IMR-90 (cell line): ENCODE measurements at regions not wholly inside any gene's neighbourhood (a gene's known extent, or its start where the extent isn't known, plus 50 kb on each side); places are given as distances from the start of the nearest gene placed in this dataset.

Experiments
- ATAC-seq: fragments of 200-7000 bp; cut with Tn5 transposase; 2 replicates; pipeline ENCODE4 v1.9.1; 2020; ENCODE audit warnings: low read depth, mild to moderate bottlenecking, moderate library complexity
- BruUV-seq: library from RNA; stranded (reverse); fragments of 400-500 nt; replicated peaks from 2 replicates; lab custom pipeline; 2021; lab: Mats Ljungman, UMichigan
- CTCF ChIA-PET: fragments of 300-600 bp; formaldehyde crosslinking; extraction: SDS; loops from one replicate; lab custom pipeline; 2021; ENCODE audit warnings: antibody characterized with exemption; lab: Yijun Ruan, JAX
- POLR2A ChIA-PET: fragments of 300-600 bp; sonication (Branson Sonifier 250); formaldehyde crosslinking; loops from one replicate; lab custom pipeline; 2022; ENCODE audit warnings: antibody characterized with exemption; ENCODE audit not compliant: unreplicated experiment; lab: Charles Lee
- DNase-seq: peaks from one replicate; pipeline ENCODE4 v3.0.0; 2013
- H2AFZ ChIP-seq: replicated peaks from 2 replicates; pipeline ENCODE3; 2013; ENCODE audit warnings: low read length, mild to moderate bottlenecking; ENCODE audit not compliant: poor library complexity
- H2AK5ac ChIP-seq: 2 replicates; pipeline ENCODE4 v1.6.1; 2013; ENCODE audit warnings: low read depth, low read length, inconsistent platforms
- H2AK9ac ChIP-seq: replicated peaks from 2 replicates; pipeline ENCODE3; 2013; ENCODE audit warnings: mild to moderate bottlenecking, low read depth, low read length, moderate library complexity; ENCODE audit not compliant: poor library complexity
- H2BK120ac ChIP-seq: 2 replicates; pipeline ENCODE4 v1.6.1; 2013; ENCODE audit warnings: low read depth, low read length, inconsistent platforms
- H2BK15ac ChIP-seq: 3 replicates; pipeline ENCODE4 v1.6.1; 2013; ENCODE audit warnings: low read depth, low read length, inconsistent platforms
- H2BK20ac ChIP-seq: 2 replicates; pipeline ENCODE4 v1.6.1; 2013; ENCODE audit warnings: low read depth, mild to moderate bottlenecking, inconsistent platforms, low read length, moderate library complexity
- H2BK5ac ChIP-seq: 2 replicates; pipeline ENCODE4 v1.6.1; 2013; ENCODE audit warnings: mild to moderate bottlenecking, low read depth, low read length, inconsistent platforms; ENCODE audit not compliant: poor library complexity, severe bottlenecking
- H3K14ac ChIP-seq: replicated peaks from 2 replicates; pipeline ENCODE4 v1.6.1; 2013; ENCODE audit warnings: low read depth, low read length, inconsistent platforms
- H3K18ac ChIP-seq: 2 replicates; pipeline ENCODE4 v1.6.1; 2013; ENCODE audit warnings: low read depth, low read length, control low read depth
- H3K23ac ChIP-seq: 2 replicates; pipeline ENCODE4 v1.6.1; 2013; ENCODE audit warnings: low read depth, low read length, inconsistent platforms
- H3K27ac ChIP-seq: 2 replicates; pipeline ENCODE4 v1.5.1; 2013; ENCODE audit warnings: mild to moderate bottlenecking, control low read depth, low read length; ENCODE audit not compliant: insufficient read depth
- H3K27me3 ChIP-seq: 2 replicates; pipeline ENCODE4 v1.6.1; 2013; ENCODE audit warnings: low read length; ENCODE audit not compliant: control insufficient read depth, insufficient read depth
- H3K36me3 ChIP-seq: 2 replicates; pipeline ENCODE4 v1.6.1; 2013; ENCODE audit warnings: low read length, mixed read lengths; ENCODE audit not compliant: control insufficient read depth, insufficient read depth
- H3K4ac ChIP-seq: 2 replicates; pipeline ENCODE4 v1.6.1; 2013; ENCODE audit warnings: low read depth, low read length, inconsistent platforms
- H3K4me1 ChIP-seq: 2 replicates; pipeline ENCODE4 v1.6.1; 2013; ENCODE audit warnings: low read length, mixed read lengths; ENCODE audit not compliant: control insufficient read depth, insufficient read depth
- H3K4me2 ChIP-seq: 2 replicates; pipeline ENCODE4 v1.6.1; 2013; ENCODE audit warnings: low read depth, mild to moderate bottlenecking, control low read depth, low read length, moderate library complexity
- H3K4me3 ChIP-seq: 2 replicates; pipeline ENCODE4 v1.5.1; 2013; ENCODE audit warnings: low read depth, mild to moderate bottlenecking, control low read depth, low read length, moderate library complexity; ENCODE audit not compliant: insufficient read depth
- H3K56ac ChIP-seq: 2 replicates; pipeline ENCODE4 v1.6.1; 2013; ENCODE audit warnings: low read length, inconsistent platforms; ENCODE audit not compliant: insufficient read depth; ENCODE audit errors: extremely low read depth
- H3K79me1 ChIP-seq, 2 experiments: 2 replicates each; pipeline ENCODE4 v1.6.1; 2013; ENCODE audit warnings: low read length in 2 of 2, inconsistent platforms in 1 of 2, low read depth in 1 of 2
- H3K9ac ChIP-seq: 2 replicates; pipeline ENCODE4 v1.6.1; 2013; ENCODE audit warnings: low read depth, low read length, control low read depth
- H3K9me1 ChIP-seq: 2 replicates; pipeline ENCODE4 v1.6.1; 2013; ENCODE audit warnings: low read length, inconsistent platforms; ENCODE audit not compliant: insufficient read depth
- H3K9me3 ChIP-seq: 2 replicates; pipeline ENCODE4 v1.6.1; 2013; ENCODE audit warnings: low read length; ENCODE audit not compliant: control insufficient read depth, insufficient read depth
- H4K20me1 ChIP-seq: 2 replicates; pipeline ENCODE4 v1.6.1; 2013; ENCODE audit warnings: low read length, inconsistent platforms; ENCODE audit not compliant: insufficient read depth
- H4K5ac ChIP-seq: 2 replicates; pipeline ENCODE4 v1.6.1; 2013; ENCODE audit warnings: mild to moderate bottlenecking, low read depth, low read length, control low read depth
- H4K8ac ChIP-seq, 2 experiments: 2 replicates each; pipeline ENCODE4 v1.6.1; 2013; ENCODE audit warnings: low read depth in 2 of 2, low read length in 2 of 2, control low read depth in 1 of 2, inconsistent platforms in 1 of 2
- H4K91ac ChIP-seq: 2 replicates; pipeline ENCODE4 v1.6.1; 2013; ENCODE audit warnings: low read depth, low read length, inconsistent platforms; ENCODE audit not compliant: insufficient read depth
- NFE2L2 ChIP-seq: fragments of 150-350 bp; IDR thresholded peaks from 2 replicates; pipeline ENCODE4 v1.6.1; 2016; ENCODE audit warnings: low read depth, mild to moderate bottlenecking, low read length
- WGBS, 2 experiments: methylation state at CpG; one replicate each; pipeline versions ENCODE4 v1.1.5 to v1.1.7; 2013; ENCODE audit warnings: missing lambda C conversion rate in 2 of 2; ENCODE audit not compliant: insufficient read length in 1 of 2; ENCODE audit errors: extremely low coverage in 2 of 2; 5-methylcytosine and 5-hydroxymethylcytosine counted together
- dilution Hi-C: fragments of 300-500 bp; cut with HindIII; formaldehyde crosslinking; loops from one replicate; pipeline ENCODE4 v1.14.3; 2018; ENCODE audit warnings: low sequenced_read_pairs; ENCODE audit not compliant: unreplicated experiment
- in situ Hi-C: fragments of 300-500 bp; cut with MboI; formaldehyde crosslinking; loops from 3 replicates; pipeline ENCODE4 v1.14.3; 2019; ENCODE audit warnings: low sequenced_read_pairs, inconsistent platforms, mixed read lengths
- intact Hi-C: fragments of 100-400 bp; cut with micrococcal nuclease; formaldehyde crosslinking; loops from 2 replicates; pipeline ENCODE4 v1.10.0; 2022

- peak; percentile 43 for ATAC-seq
- no peak overlapping the region for H3K4ac ChIP-seq
- ChIA-PET CTCF (no interaction called here), POLR2A (no interaction called here)
- peak overlapping the region; percentile 45; the same call in 1 of the 2 replicates for H2BK20ac ChIP-seq
- peaks cover 3% of the 10 kb centered on the region; the same call in 1 of the 2 replicates for H3K4me1 ChIP-seq
- H2AFZ ChIP-seq, result no peak overlapping the region
- H2BK120ac ChIP-seq, result no peak overlapping the region; the same call in 1 of the 2 replicates
- BruUV-seq, result no TSS peak
- in situ Hi-C loops, result no loop called here
- H3K36me3 ChIP-seq, result no peaks in the 10 kb centered on the region
- H4K91ac ChIP-seq, result no peak overlapping the region
- no peak for TF ChIP-seq NFE2L2
- H3K4me2 ChIP-seq, result peak overlapping the region; percentile 48; the same call in 1 of the 2 replicates
- H3K27ac ChIP-seq, result no peak overlapping the region
- peak overlapping the region; percentile 70 for H2BK5ac ChIP-seq
- no peak overlapping the region for H3K56ac ChIP-seq
- H2AK9ac ChIP-seq, result no peak overlapping the region
- H3K18ac ChIP-seq, result no peak overlapping the region
- peaks cover 14 to 36% of the 10 kb centered on the region in 2 experiments for H3K79me1 ChIP-seq
- H4K20me1 ChIP-seq, result peaks cover 4% of the 10 kb centered on the region; the same call in 1 of the 2 replicates
- 0 out of 2 replicates have a peak overlapping the region, but pooled peaks have one; percentile 57 for H4K5ac ChIP-seq
- H3K9me3 ChIP-seq, result no peaks in the 10 kb centered on the region
- H3K14ac ChIP-seq, result no peak overlapping the region
- H3K23ac ChIP-seq, result no peak overlapping the region
- dilution Hi-C loops, result no loop called here
- no CpG with 5 or more reads among the region's 3 CpGs for WGBS, 2 experiments
- peaks cover 3% of the 10 kb centered on the region; the same call in 1 of the 2 replicates for H3K9me1 ChIP-seq
- H2AK5ac ChIP-seq, result 0 out of 2 replicates have a peak overlapping the region, but pooled peaks have one; percentile 31
- peak overlapping the region in 1 of 2 experiments; percentile 10; a peak in 1 of 4 replicates for H4K8ac ChIP-seq
- DNase-seq, result peak; percentile 83
- no peak overlapping the region for H3K4me3 ChIP-seq
- intact Hi-C loops, result no loop called here
- H3K27me3 ChIP-seq, result no peaks in the 10 kb centered on the region
- peak overlapping the region; percentile 62; the same call in 1 of the 3 replicates for H2BK15ac ChIP-seq
- no peak overlapping the region for H3K9ac ChIP-seq
These were observed 624.8 kb downstream of the LIG4 start for GRCh38 chr13:107590556-107590955.
